ENCODE measurements at regions not wholly inside any gene's neighbourhood (a gene's known extent, or its start where the extent isn't known, plus 50 kb on each side); places are given as distances from the start of the nearest gene placed in this dataset.

DNA sequence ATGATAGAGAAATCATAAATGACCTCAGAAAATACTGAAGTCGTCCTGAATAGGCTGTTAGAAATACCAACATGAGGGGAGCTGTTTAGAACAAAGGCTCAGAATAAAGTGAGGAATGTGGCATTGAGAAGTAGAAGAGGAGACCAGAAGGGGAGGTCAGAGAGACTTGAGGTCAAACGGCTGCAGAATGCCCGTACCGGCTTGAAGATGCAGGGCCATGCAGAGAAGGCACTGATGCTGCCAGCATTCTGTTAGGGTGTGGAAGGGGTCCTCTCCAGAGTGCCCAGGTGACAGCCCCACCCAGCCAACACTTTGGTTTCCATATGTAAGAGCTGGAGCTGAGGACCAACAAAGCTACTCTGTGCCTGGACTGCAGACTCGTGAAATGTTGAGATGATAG lies 570.9 kb downstream of the CDH26 start:
- Mint-ChIP-seq H3K27me3 (ENCODE audit: low read depth) (no peaks in the 10 kb centered on the region), H3K27ac (no peak overlapping the region), H3K36me3 (ENCODE audit: low read depth) (no peaks in the 10 kb centered on the region), H3K4me3 (ENCODE audit: low read depth) (no peak overlapping the region), H3K4me1 (ENCODE audit: low read depth) (no peaks in the 10 kb centered on the region), H3K9me3 (no peaks in the 10 kb centered on the region)
- DNase-seq (ENCODE audit: low spot score), result no peak
- intact Hi-C loops (cut with micrococcal nuclease), result no loop called here

GRCh38 chr20:60535211-60535610 lies 577.0 kb downstream of the CDH26 start:
- DNase-seq (ENCODE audit: low spot score), result no peak
- no peaks in the 10 kb centered on the region for H3K4me1 Mint-ChIP-seq (ENCODE audit: low read depth)
- no peak overlapping the region for H3K27ac Mint-ChIP-seq
- no peaks in the 10 kb centered on the region for H3K9me3 Mint-ChIP-seq
- H3K36me3 Mint-ChIP-seq (ENCODE audit: low read depth), result no peaks in the 10 kb centered on the region
- no peak overlapping the region for H3K4me3 Mint-ChIP-seq (ENCODE audit: low read depth)
- H3K27me3 Mint-ChIP-seq (ENCODE audit: low read depth), result no peaks in the 10 kb centered on the region
- intact Hi-C loops (cut with micrococcal nuclease), result no loop called here

DNA sequence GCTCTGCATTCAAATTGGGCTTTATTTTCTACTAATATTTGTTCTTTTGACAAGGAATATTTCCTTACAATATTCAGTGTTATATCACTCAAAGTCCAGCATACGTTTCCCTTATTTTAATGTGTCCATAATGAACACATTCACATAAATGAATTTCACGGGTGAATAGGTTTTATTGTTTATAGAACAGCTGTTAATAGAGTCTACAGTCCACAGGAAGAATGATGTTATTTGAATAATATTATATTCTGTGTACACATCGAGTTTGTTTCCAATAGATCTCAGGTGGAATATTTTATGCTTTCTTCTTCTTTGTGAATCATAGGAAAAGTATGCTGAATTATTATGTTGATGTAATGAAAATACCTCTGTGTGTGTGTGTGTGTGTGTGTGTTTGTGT lies 582.4 kb downstream of the CDH26 start:
- Mint-ChIP-seq H3K4me1 (ENCODE audit: low read depth) (no peaks in the 10 kb centered on the region), H3K36me3 (ENCODE audit: low read depth) (no peaks in the 10 kb centered on the region), H3K9me3 (no peaks in the 10 kb centered on the region), H3K27ac (no peak overlapping the region), H3K4me3 (ENCODE audit: low read depth) (no peak overlapping the region), H3K27me3 (ENCODE audit: low read depth) (no peaks in the 10 kb centered on the region)
- intact Hi-C loops (cut with micrococcal nuclease), result no loop called here
- DNase-seq (ENCODE audit: low spot score), result no peak

DNA sequence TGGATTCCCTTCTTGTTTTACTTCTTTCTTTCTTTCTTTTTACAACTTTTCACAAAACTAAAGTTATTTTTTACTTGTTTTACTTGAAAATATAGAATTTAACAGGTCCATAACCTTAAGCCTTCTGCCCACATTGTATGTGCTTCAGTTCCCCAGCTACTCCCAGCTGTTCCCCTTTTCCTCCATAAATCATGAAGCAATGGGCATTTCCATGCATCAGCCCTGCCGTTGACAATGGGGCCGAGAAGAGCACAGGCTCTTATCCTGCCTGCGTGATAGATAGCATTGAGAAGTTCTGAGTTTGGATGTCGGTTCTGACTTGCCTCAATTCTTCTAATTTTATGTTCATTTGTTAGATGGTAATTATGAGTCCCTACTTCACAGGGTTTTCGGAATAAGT lies 583.8 kb downstream of the CDH26 start:
- Mint-ChIP-seq H3K36me3 (ENCODE audit: low read depth) (no peaks in the 10 kb centered on the region), H3K4me3 (ENCODE audit: low read depth) (no peak overlapping the region), H3K4me1 (ENCODE audit: low read depth) (no peaks in the 10 kb centered on the region), H3K9me3 (no peaks in the 10 kb centered on the region), H3K27ac (no peak overlapping the region), H3K27me3 (ENCODE audit: low read depth) (no peaks in the 10 kb centered on the region)
- intact Hi-C loops (cut with micrococcal nuclease), result no loop called here
- no peak for DNase-seq (ENCODE audit: low spot score)

DNA sequence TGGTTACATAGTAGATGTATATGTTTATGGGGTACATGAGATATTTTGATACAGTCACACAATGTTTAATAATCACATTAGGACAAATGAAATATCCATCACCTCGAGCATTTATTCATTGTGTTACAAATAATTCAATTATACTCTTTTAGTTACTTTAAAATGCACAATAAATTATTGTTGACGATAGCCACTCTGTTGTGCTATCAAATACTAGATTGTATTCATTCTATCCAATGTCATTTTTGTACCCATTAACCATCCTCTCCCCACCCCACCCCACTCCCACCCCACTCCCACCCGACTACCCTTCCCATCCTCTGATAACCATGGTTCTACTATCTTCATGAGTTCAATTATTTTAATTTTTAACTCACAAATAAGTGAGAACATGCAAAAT lies 585.4 kb downstream of the CDH26 start:
- H3K27ac Mint-ChIP-seq, result no peak overlapping the region
- intact Hi-C loops (cut with micrococcal nuclease), result no loop called here
- no peaks in the 10 kb centered on the region for H3K4me1 Mint-ChIP-seq (ENCODE audit: low read depth)
- no peaks in the 10 kb centered on the region for H3K9me3 Mint-ChIP-seq
- H3K4me3 Mint-ChIP-seq (ENCODE audit: low read depth), result no peak overlapping the region
- H3K36me3 Mint-ChIP-seq (ENCODE audit: low read depth), result no peaks in the 10 kb centered on the region
- no peak for DNase-seq (ENCODE audit: low spot score)
- H3K27me3 Mint-ChIP-seq (ENCODE audit: low read depth), result no peaks in the 10 kb centered on the region

DNA sequence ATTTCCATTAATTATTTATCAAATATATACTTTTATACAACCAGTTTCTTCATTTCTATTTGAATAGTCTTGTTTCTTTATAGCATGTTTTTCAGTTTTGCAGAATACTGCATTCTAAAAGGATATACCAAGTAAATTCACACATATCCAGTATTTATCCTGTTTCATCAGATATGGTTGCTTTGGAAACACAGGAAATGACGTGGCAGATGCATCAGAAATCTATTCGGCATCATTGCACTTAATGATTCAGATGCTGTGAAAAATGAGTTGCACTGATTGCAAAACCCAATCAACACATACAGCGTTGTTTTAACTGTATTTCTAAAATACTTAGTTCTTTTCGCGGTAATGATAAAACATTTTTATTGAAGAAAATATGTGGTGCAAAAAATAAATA lies 594.9 kb downstream of the CDH26 start:
- intact Hi-C loops (cut with micrococcal nuclease), result no loop called here
- no peaks in the 10 kb centered on the region for H3K27me3 Mint-ChIP-seq (ENCODE audit: low read depth)
- H3K27ac Mint-ChIP-seq, result no peak overlapping the region
- H3K36me3 Mint-ChIP-seq (ENCODE audit: low read depth), result no peaks in the 10 kb centered on the region
- no peaks in the 10 kb centered on the region for H3K4me1 Mint-ChIP-seq (ENCODE audit: low read depth)
- H3K9me3 Mint-ChIP-seq, result no peaks in the 10 kb centered on the region
- H3K4me3 Mint-ChIP-seq (ENCODE audit: low read depth), result no peak overlapping the region
- no peak for DNase-seq (ENCODE audit: low spot score)

GRCh38 chr20:60558486-60558885 lies 600.3 kb downstream of the CDH26 start:
- H3K9me3 Mint-ChIP-seq, result no peaks in the 10 kb centered on the region
- no peak overlapping the region for H3K27ac Mint-ChIP-seq
- no peaks in the 10 kb centered on the region for H3K4me1 Mint-ChIP-seq (ENCODE audit: low read depth)
- intact Hi-C loops (cut with micrococcal nuclease), result no loop called here
- H3K4me3 Mint-ChIP-seq (ENCODE audit: low read depth), result no peak overlapping the region
- no peaks in the 10 kb centered on the region for H3K36me3 Mint-ChIP-seq (ENCODE audit: low read depth)
- no peaks in the 10 kb centered on the region for H3K27me3 Mint-ChIP-seq (ENCODE audit: low read depth)
- no peak for DNase-seq (ENCODE audit: low spot score)

DNA sequence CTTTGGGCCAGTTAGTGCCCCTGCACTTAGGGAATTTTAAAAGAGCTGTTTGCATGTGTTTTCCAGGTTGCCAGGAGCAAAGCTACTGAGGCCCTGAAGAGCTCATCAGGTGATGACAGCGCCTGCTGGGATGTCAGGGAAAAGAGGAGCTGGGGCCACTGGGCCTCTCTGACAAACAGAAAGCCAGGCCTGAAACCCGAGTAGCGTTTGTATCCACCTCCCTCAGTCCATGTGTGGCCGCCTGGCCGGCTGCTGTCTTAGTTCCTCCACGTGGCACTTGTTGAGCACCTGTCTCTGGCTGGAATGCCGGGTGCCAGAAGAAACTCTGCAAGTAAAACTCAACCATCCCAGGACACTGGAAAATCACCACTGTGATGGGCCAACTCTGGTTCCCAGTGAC lies 601.2 kb downstream of the CDH26 start:
- H3K36me3 Mint-ChIP-seq (ENCODE audit: low read depth), result no peaks in the 10 kb centered on the region
- no peaks in the 10 kb centered on the region for H3K4me1 Mint-ChIP-seq (ENCODE audit: low read depth)
- H3K27me3 Mint-ChIP-seq (ENCODE audit: low read depth), result no peaks in the 10 kb centered on the region
- H3K9me3 Mint-ChIP-seq, result no peaks in the 10 kb centered on the region
- no peak overlapping the region for H3K4me3 Mint-ChIP-seq (ENCODE audit: low read depth)
- no peak overlapping the region for H3K27ac Mint-ChIP-seq
- no peak for DNase-seq (ENCODE audit: low spot score)
- intact Hi-C loops (cut with micrococcal nuclease), result no loop called here

DNA sequence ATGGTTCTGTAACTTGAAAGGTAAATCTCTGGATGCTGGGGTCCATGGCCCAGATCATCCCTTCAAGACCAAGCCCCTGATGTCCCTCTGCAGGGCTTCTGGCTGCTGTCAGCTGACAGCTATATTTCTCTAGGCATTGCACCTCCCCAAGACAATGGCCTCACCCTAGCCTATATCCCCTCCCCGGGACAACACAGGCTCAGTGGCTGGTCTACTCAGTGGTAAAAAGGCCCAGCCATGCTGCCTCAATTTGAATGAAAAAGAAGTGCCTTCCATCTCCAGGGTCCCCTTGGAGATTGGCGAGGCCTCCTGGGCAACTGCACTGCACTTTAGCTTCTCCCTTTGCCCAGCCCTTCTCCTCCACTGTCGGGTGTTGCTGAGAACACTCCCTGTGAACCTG lies 602.8 kb downstream of the CDH26 start:
- no peaks in the 10 kb centered on the region for H3K27me3 Mint-ChIP-seq (ENCODE audit: low read depth)
- no peaks in the 10 kb centered on the region for H3K36me3 Mint-ChIP-seq (ENCODE audit: low read depth)
- intact Hi-C loops (cut with micrococcal nuclease), result no loop called here

DNA sequence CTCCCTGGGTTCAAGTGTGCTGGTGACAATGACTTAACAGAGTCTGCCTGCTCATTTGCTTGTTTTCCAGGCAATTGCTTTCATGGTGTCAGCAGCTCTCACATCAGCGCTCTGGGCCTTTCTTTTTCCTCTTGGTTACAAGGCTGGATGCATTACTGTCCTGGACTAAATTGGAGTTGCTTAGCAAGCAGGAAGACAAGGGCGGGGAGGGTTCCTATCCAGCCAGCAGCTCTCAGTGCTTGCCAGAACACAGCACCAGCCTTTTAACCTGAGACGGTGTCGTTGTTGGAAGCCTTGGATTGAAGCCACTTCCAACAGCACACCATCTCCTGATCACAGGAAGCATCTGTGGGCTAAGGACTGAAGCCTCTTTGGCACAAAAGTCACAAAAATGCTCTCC lies 606.9 kb downstream of the CDH26 start:
- Mint-ChIP-seq H3K9me3 (no peaks in the 10 kb centered on the region), H3K27me3 (ENCODE audit: low read depth) (no peaks in the 10 kb centered on the region), H3K36me3 (ENCODE audit: low read depth) (no peaks in the 10 kb centered on the region), H3K27ac (no peak overlapping the region), H3K4me1 (ENCODE audit: low read depth) (no peaks in the 10 kb centered on the region), H3K4me3 (ENCODE audit: low read depth) (no peak overlapping the region)
- DNase-seq (ENCODE audit: low spot score), result no peak
- intact Hi-C loops (cut with micrococcal nuclease), result no loop called here

More for the DNA sequence above, 602.8 kb downstream of the CDH26 start:
- H3K9me3 Mint-ChIP-seq, result no peaks in the 10 kb centered on the region
- no peak overlapping the region for H3K4me3 Mint-ChIP-seq (ENCODE audit: low read depth)
- no peak overlapping the region for H3K27ac Mint-ChIP-seq
- no peak for DNase-seq (ENCODE audit: low spot score)
- no peaks in the 10 kb centered on the region for H3K4me1 Mint-ChIP-seq (ENCODE audit: low read depth)

DNA sequence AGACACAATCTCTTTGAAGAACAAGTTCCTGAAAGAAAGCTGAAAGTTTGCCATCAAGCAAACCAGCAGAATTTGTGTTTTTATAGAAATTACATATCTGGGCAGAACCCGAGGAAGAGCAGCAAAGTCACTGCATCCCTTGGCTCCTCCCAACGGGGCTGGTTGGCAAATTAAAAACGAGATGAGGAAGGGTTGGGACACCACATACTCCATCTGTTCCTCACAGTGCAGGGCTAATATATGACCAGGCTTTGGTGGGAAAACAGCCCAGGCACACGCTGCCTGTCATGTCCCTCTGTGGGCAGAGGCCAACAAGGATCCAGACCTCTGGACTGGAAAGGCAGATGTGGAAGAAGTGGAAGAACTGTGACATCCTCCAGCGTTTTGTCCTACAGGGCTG lies 607.3 kb downstream of the CDH26 start:
- Mint-ChIP-seq H3K27me3 (ENCODE audit: low read depth) (no peaks in the 10 kb centered on the region), H3K9me3 (no peaks in the 10 kb centered on the region), H3K36me3 (ENCODE audit: low read depth) (no peaks in the 10 kb centered on the region), H3K4me1 (ENCODE audit: low read depth) (no peaks in the 10 kb centered on the region), H3K27ac (no peak overlapping the region), H3K4me3 (ENCODE audit: low read depth) (no peak overlapping the region)
- intact Hi-C loops (cut with micrococcal nuclease), result no loop called here
- DNase-seq (ENCODE audit: low spot score), result no peak

DNA sequence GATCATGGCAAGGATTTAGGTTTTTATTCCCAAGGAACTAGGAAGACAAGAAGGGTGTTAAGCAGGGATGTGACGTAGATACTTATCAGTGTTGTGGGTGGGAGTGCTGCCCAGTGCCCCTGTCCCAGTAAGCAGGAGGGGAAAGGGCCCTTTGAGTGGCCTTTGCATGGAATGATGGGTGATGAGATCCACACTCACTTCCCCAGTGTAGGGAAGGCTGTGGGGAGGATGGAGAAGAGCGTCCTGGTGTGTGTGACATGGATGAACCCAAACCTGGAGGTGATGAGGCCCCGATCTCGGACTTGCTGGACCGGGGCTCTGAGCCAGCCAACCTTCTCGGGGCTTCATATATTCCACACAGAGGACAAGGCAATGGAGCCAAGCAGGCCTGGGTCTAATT lies 610.9 kb downstream of the CDH26 start:
- Mint-ChIP-seq H3K36me3 (ENCODE audit: low read depth) (no peaks in the 10 kb centered on the region), H3K4me1 (ENCODE audit: low read depth) (no peaks in the 10 kb centered on the region), H3K4me3 (ENCODE audit: low read depth) (no peak overlapping the region), H3K27me3 (ENCODE audit: low read depth) (no peaks in the 10 kb centered on the region), H3K9me3 (no peaks in the 10 kb centered on the region), H3K27ac (no peak overlapping the region)
- DNase-seq (ENCODE audit: low spot score), result no peak
- intact Hi-C loops (cut with micrococcal nuclease), result no loop called here

GRCh38 chr20:60570481-60571277 lies 612.5 kb downstream of the CDH26 start:
- Mint-ChIP-seq H3K27me3 (ENCODE audit: low read depth) (no peaks in the 10 kb centered on the region), H3K9me3 (no peaks in the 10 kb centered on the region), H3K27ac (no peak overlapping the region), H3K4me3 (ENCODE audit: low read depth) (no peak overlapping the region), H3K36me3 (ENCODE audit: low read depth) (no peaks in the 10 kb centered on the region), H3K4me1 (ENCODE audit: low read depth) (no peaks in the 10 kb centered on the region)
- no peak for DNase-seq (ENCODE audit: low spot score)
- intact Hi-C loops (cut with micrococcal nuclease), result no loop called here
